CD4-positive, CD25-positive, alpha-beta regulatory T cell (primary cell): ENCODE measurements at regions not wholly inside any gene's neighbourhood (a gene's known extent, or its start where the extent isn't known, plus 50 kb on each side); places are given as distances from the start of the nearest gene placed in this dataset.
A peak's percentile ranks its signal among the peaks of the same experiment; 100 is the strongest.
"Not testable (repeated sequence)": the region's sequence is repeated elsewhere in the genome, so short reads cannot be mapped to it uniquely, and the experiment has no call there.

Experiments
- ATAC-seq, 2 donors: fragments of 150-1000 bp; cut with Tn5 transposase; one replicate each; pipeline ENCODE4 v1.10.0; 2021; ENCODE audit warnings: low read depth in 2 of 2, moderate number of reproducible peaks in 2 of 2, moderate library complexity in 1 of 2
- DNase-seq, 3 donors: peaks; one replicate each; pipeline versions ENCODE4 v3.0.0 to v3.0.0-alpha.2; 2012 to 2022; ENCODE audit warnings: mixed read lengths in 1 of 3
- H3K27ac ChIP-seq: one replicate; pipeline ENCODE4 v1.7.0; 2013; ENCODE audit warnings: mild to moderate bottlenecking, low read length; ENCODE audit not compliant: insufficient read depth, poor library complexity, severe bottlenecking
- H3K27me3 ChIP-seq: one replicate; pipeline ENCODE4 v1.7.0; 2013; ENCODE audit warnings: low read length; ENCODE audit not compliant: control insufficient read depth, insufficient read depth
- H3K36me3 ChIP-seq: one replicate; pipeline ENCODE4 v1.7.0; 2013; ENCODE audit warnings: mild to moderate bottlenecking, low read length, moderate library complexity; ENCODE audit not compliant: control insufficient read depth, insufficient read depth
- H3K4me1 ChIP-seq: 2 replicates; pipeline ENCODE4 v1.7.0; 2013; ENCODE audit warnings: mild to moderate bottlenecking, low read length; ENCODE audit not compliant: insufficient read depth, control insufficient read depth, poor library complexity, severe bottlenecking
- H3K4me3 ChIP-seq: one replicate; pipeline ENCODE4 v1.7.0; 2013; ENCODE audit warnings: low read depth, mild to moderate bottlenecking, low read length, moderate library complexity
- H3K9me3 ChIP-seq, 2 experiments: 1 replicate in 1 of 2; 2 replicates in 1 of 2; pipeline ENCODE4 v1.7.0; 2013; ENCODE audit warnings: low read length in 2 of 2, mild to moderate bottlenecking in 1 of 2, moderate library complexity in 1 of 2; ENCODE audit not compliant: control insufficient read depth in 2 of 2
- H3K27ac Mint-ChIP-seq, 3 donors: one replicate each; pipeline ENCODE4 v1.8.0; 2020 to 2022; ENCODE audit warnings: mild to moderate bottlenecking in 3 of 3, mixed read lengths in 3 of 3, moderate library complexity in 2 of 3
- H3K27me3 Mint-ChIP-seq: one replicate; pipeline ENCODE4 v1.8.0; 2022; ENCODE audit warnings: mild to moderate bottlenecking, mixed read lengths
- H3K36me3 Mint-ChIP-seq: one replicate; pipeline ENCODE4 v1.8.0; 2020; ENCODE audit warnings: mixed read lengths
- H3K4me1 Mint-ChIP-seq, 4 donors: one replicate each; pipeline ENCODE4 v1.8.0; 2020 to 2022; ENCODE audit warnings: mixed read lengths in 4 of 4, mild to moderate bottlenecking in 1 of 4
- H3K4me3 Mint-ChIP-seq, 4 donors: one replicate each; pipeline ENCODE4 v1.8.0; 2020 to 2022; ENCODE audit warnings: mild to moderate bottlenecking in 4 of 4, mixed read lengths in 4 of 4, moderate library complexity in 3 of 4
- H3K9me3 Mint-ChIP-seq, 7 donors: one replicate each; pipeline ENCODE4 v1.8.0; 2020 to 2022; ENCODE audit warnings: mixed read lengths in 7 of 7, mild to moderate bottlenecking in 3 of 7, moderate library complexity in 2 of 7

DNA sequence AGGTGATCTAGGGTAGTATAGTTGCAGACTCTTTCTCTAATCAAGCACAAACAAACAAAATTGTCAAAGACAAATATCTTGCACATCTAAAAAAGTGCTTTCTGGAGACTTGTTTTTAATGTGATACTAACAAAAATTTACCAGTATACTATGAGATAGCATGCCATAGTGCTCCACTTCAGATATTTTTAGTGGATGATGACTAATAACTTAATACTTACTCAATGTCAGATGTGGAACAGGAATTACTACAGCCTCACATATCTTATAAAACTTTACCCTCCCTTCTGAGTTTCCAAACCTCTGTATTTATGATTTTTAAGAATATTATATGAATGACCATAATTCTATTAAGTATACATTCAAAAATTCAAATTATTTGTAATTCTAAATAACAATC is 1162.0 kb upstream of the SLC39A10 start:
- DNase-seq (no peak), ATAC-seq (no peak)
- H3K4me3 ChIP-seq: no peak overlapping the region
- H3K36me3 Mint-ChIP-seq: no peaks in the 10 kb centered on the region
- no peaks in the 10 kb centered on the region for H3K4me1 ChIP-seq
- no peaks in the 10 kb centered on the region for H3K27me3 ChIP-seq
- no peaks in the 10 kb centered on the region for H3K4me1 Mint-ChIP-seq
- no peak overlapping the region for H3K27ac ChIP-seq
- peaks cover 0 to 2% (median 0%) of the 10 kb centered on the region in 7 donors for H3K9me3 Mint-ChIP-seq
- no peaks in the 10 kb centered on the region for H3K9me3 ChIP-seq
- no peaks in the 10 kb centered on the region for H3K27me3 Mint-ChIP-seq
- H3K4me3 Mint-ChIP-seq: no peak overlapping the region
- no peak overlapping the region for H3K27ac Mint-ChIP-seq
- no peaks in the 10 kb centered on the region for H3K36me3 ChIP-seq

DNA sequence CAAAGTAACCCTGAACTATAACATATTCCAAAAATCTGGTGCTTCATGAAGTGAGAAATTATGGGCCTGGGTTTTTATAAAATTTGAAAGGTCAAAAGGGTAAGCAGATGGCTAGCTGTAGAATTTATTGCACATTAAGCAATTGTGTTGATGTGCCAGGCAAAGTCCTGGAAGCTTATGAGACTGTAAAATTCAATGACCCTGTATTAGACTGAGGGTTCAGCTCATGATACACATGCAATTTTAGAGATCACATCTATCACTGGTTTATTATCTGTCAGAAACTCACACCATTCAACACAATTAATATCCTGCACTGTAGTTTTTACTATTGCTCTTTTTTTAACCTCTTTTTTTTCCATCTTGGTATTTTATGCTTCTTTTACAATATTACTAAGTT is 1162.6 kb upstream of the SLC39A10 start:
- no peaks in the 10 kb centered on the region for H3K36me3 ChIP-seq
- ATAC-seq (no peak), DNase-seq (no peak)
- Mint-ChIP-seq H3K27ac (no peak overlapping the region), H3K27me3 (no peaks in the 10 kb centered on the region), H3K36me3 (no peaks in the 10 kb centered on the region), H3K4me1 (no peaks in the 10 kb centered on the region), H3K4me3 (no peak overlapping the region), H3K9me3 (no peaks in the 10 kb centered on the region)
- H3K4me1 ChIP-seq: no peaks in the 10 kb centered on the region
- no peaks in the 10 kb centered on the region for H3K9me3 ChIP-seq
- no peak overlapping the region for H3K27ac ChIP-seq
- H3K27me3 ChIP-seq: no peaks in the 10 kb centered on the region
- no peak overlapping the region for H3K4me3 ChIP-seq

DNA sequence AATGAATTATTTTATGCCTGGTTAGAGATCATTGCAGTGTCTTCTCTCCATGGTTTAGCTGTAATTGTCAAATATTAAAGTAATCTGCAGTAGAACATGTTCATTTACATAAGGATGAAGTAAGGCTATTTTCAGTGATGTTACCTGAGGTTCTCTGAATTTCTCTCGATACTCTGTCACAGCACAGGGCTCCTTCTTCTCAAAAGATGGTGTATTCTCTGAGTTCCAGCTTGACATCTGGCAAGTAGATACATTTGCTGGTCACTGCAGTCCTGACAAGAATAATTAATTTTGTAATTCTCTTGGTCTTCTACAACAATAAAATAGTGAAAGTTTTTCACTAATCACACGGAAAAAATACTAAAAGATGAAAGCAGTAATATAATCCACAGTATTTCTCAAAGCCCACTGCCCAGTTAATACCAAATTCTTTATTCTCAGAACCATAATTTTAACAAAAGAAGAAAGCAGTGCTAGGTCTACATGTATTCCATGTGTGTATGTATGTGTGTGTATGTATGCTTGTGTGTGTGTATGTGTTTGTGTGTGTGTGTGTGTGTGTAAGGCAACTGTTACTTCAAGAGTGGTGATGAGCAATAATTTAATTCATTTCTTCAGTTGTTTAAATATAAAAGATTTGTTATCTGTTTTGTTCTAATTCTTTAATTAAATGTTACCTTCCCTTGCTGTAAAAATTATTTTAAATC is 1165.5 kb upstream of the SLC39A10 start:
- Mint-ChIP-seq H3K36me3 (no peaks in the 10 kb centered on the region), H3K27me3 (no peaks in the 10 kb centered on the region), H3K4me3 (no peak overlapping the region), H3K4me1 (no peaks in the 10 kb centered on the region), H3K9me3 (no peaks in the 10 kb centered on the region), H3K27ac (no peak overlapping the region)
- H3K4me3 ChIP-seq: no peak overlapping the region
- H3K4me1 ChIP-seq: no peaks in the 10 kb centered on the region
- ATAC-seq: no peak
- no peaks in the 10 kb centered on the region for H3K36me3 ChIP-seq
- H3K9me3 ChIP-seq: no peaks in the 10 kb centered on the region
- H3K27me3 ChIP-seq: no peaks in the 10 kb centered on the region
- DNase-seq: peak in 1 of 3 donors; percentile 5
- H3K27ac ChIP-seq: no peak overlapping the region

DNA sequence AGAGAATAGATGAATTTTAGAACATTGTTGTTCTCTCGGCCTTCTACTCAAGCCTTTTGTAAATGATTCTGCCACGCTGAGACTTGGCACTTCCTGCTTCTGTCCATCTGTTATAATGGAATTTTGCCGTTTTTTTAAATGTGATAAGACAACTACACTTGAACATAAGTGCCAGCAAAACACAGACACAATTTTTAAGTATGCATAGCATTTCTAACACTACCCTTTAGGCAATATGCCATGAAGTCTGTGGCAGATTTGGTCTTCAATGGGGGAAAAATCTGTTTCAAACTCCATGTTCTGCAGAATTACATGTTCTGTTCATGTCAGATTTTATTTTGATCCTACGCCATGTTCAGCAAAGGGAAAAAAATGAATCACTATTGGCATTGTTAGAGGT is 1170.7 kb upstream of the SLC39A10 start:
- no peaks in the 10 kb centered on the region for H3K4me1 ChIP-seq
- peaks cover 0 to 2% (median 0%) of the 10 kb centered on the region in 7 donors for H3K9me3 Mint-ChIP-seq
- H3K27me3 ChIP-seq: no peaks in the 10 kb centered on the region
- H3K4me1 Mint-ChIP-seq: no peaks in the 10 kb centered on the region
- DNase-seq: no peak
- no peaks in the 10 kb centered on the region for H3K36me3 Mint-ChIP-seq
- no peaks in the 10 kb centered on the region for H3K36me3 ChIP-seq
- H3K27me3 Mint-ChIP-seq: no peaks in the 10 kb centered on the region
- H3K4me3 Mint-ChIP-seq: no peak overlapping the region
- no peak overlapping the region for H3K27ac ChIP-seq
- no peak overlapping the region for H3K4me3 ChIP-seq
- H3K9me3 ChIP-seq: no peaks in the 10 kb centered on the region
- no peak for ATAC-seq
- H3K27ac Mint-ChIP-seq: no peak overlapping the region

DNA sequence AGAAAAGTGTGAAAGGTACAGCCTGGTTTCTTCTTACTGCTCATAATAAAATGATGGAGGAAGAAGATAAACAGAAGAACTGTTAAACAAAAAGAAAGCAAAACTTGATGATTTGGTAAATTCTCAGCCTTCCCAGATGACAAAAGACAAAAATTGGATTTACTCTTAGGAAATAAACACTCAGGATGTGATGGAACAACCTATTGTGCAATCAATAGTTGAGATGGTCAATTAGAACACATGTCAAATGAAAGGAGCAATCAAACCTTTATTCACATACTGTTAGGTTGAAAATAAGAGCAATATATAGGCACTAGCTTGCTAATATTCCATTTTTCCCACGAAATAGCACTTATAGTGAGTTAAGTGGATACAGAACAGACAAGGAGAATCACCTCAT is 1174.0 kb upstream of the SLC39A10 start:
- no peak overlapping the region for H3K27ac Mint-ChIP-seq
- H3K27me3 Mint-ChIP-seq: no peaks in the 10 kb centered on the region
- Histone ChIP-seq H3K4me1 (no peaks in the 10 kb centered on the region), H3K4me3 (no peak overlapping the region), H3K9me3 (no peaks in the 10 kb centered on the region), H3K27me3 (no peaks in the 10 kb centered on the region), H3K27ac (no peak overlapping the region), H3K36me3 (no peaks in the 10 kb centered on the region)
- H3K36me3 Mint-ChIP-seq: no peaks in the 10 kb centered on the region
- ATAC-seq (no peak), DNase-seq (no peak)
- H3K4me1 Mint-ChIP-seq: no peaks in the 10 kb centered on the region
- peaks cover 0 to 2% (median 0%) of the 10 kb centered on the region in 7 donors for H3K9me3 Mint-ChIP-seq
- no peak overlapping the region for H3K4me3 Mint-ChIP-seq

DNA sequence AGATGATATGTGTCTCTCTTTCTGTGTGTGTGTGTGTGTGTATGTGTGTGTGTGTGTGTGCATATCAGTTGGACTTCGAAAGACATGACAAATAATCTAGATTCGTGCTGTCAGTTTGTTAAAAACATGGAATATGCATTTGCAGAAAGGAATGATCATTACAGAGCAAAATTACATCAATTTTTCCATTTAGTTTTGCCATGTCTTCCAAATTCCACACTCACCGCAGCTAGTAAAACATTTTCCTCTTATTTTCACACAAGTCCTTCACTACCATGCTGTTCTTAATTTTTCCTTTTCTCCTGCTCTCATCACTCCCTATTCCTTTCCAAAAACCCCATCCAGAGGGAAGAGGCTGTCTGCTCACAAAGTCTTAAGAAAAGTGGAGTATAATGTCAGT is 1191.4 kb upstream of the SLC39A10 start:
- ATAC-seq: no peak
- Histone ChIP-seq H3K4me3 (no peak overlapping the region), H3K4me1 (no peaks in the 10 kb centered on the region), H3K27me3 (no peaks in the 10 kb centered on the region), H3K36me3 (no peaks in the 10 kb centered on the region), H3K9me3 (no peaks in the 10 kb centered on the region), H3K27ac (no peak overlapping the region)
- H3K27me3 Mint-ChIP-seq: no peaks in the 10 kb centered on the region
- no peak overlapping the region for H3K27ac Mint-ChIP-seq
- H3K4me3 Mint-ChIP-seq: no peak overlapping the region
- no peak for DNase-seq
- peaks cover 0 to 7% (median 2%) of the 10 kb centered on the region in 7 donors for H3K9me3 Mint-ChIP-seq
- no peaks in the 10 kb centered on the region for H3K36me3 Mint-ChIP-seq
- no peaks in the 10 kb centered on the region for H3K4me1 Mint-ChIP-seq

DNA sequence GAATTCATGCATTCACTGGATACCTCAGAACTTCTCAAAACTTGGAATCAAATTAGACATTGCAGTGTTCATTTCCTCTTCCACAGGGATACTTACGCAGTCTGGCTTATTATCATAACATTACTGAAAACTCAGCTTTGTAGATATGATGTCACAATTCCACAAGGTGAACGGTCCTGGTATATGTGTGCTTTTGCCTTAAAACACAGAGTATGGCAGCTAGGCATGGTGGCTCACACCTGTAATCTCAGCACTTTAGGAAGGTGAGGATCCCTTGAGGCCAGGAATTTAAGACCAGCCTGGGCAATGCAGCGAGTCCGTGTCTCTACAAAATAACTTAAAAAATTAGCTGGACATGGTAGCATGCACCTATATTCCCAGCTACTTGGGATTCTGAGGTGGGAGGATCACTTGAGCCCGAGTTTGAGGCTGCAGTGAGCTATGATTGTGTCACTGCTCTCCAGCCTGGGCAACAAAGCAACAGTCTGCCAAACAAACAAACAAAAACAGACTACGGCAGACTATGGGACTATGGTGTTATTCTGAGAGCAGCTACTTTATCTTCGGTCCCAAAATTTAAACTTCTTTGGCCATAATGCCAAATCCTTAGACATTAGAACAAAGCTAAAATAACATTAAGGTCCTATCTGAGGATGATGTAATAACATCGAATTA is 1191.9 kb upstream of the SLC39A10 start:
- H3K27me3 ChIP-seq: no peaks in the 10 kb centered on the region
- H3K36me3 ChIP-seq: no peaks in the 10 kb centered on the region
- no peaks in the 10 kb centered on the region for H3K36me3 Mint-ChIP-seq
- H3K4me3 ChIP-seq: no peak overlapping the region
- H3K9me3 ChIP-seq: no peaks in the 10 kb centered on the region
- no peaks in the 10 kb centered on the region for H3K4me1 Mint-ChIP-seq
- no peak overlapping the region for H3K27ac ChIP-seq
- peaks cover 0 to 7% (median 2%) of the 10 kb centered on the region in 7 donors for H3K9me3 Mint-ChIP-seq
- ATAC-seq: no peak
- no peak overlapping the region for H3K27ac Mint-ChIP-seq
- H3K27me3 Mint-ChIP-seq: no peaks in the 10 kb centered on the region
- H3K4me1 ChIP-seq: no peaks in the 10 kb centered on the region
- peak in 1 of 3 donors; percentile 21 for DNase-seq
- H3K4me3 Mint-ChIP-seq: no peak overlapping the region

DNA sequence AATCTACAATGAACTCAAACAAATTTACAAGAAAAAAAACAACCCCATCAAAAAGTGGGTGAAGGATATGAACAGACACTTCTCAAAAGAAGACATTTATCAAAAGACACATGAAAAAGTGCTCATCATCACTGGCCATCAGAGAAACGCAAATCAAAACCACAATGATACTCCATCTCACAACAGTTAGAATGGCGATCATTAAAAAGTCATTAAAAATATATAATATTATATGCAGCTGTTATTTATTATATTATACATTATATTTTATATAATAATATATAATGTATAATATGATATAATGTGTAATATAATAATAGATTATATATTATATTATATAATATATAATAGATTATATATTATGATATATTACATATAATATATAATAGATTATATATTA is 1194.1 kb upstream of the SLC39A10 start:
- not testable (repeated sequence) for H3K9me3 ChIP-seq, DNase-seq, ATAC-seq, H3K4me3 ChIP-seq, H3K36me3 ChIP-seq, H3K27ac Mint-ChIP-seq, H3K27me3 ChIP-seq, H3K4me1 ChIP-seq, H3K27me3 Mint-ChIP-seq, H3K4me1 Mint-ChIP-seq, H3K4me3 Mint-ChIP-seq, H3K27ac ChIP-seq, H3K36me3 Mint-ChIP-seq, H3K9me3 Mint-ChIP-seq
